ENCODE measurements at regions not wholly inside any gene's neighbourhood (a gene's known extent, or its start where the extent isn't known, plus 50 kb on each side); places are given as distances from the start of the nearest gene placed in this dataset.

DNA sequence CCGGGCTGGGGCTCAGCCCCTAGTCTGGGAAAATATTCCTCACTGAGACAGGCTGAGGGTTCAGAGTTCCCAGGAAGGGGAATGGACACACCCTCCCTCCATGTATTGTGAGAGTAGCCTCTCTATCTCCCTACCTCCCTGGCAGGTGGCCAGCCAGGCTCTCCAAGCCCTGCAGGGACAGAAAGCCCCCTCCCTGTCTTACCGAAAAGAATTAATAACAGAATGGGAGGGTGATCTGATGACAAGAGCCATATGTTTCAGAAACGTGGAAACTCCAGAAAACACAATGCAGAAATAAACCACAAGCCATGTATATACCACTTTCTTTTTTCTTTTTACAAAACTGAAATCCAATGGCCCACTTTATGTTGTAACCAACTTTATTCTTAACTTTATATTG, 140.0 kb downstream of the CHST1 start:
- POLR2A ChIA-PET = no interaction called here
- CTCF ChIA-PET = no interaction called here
- no peak for DNase-seq (ENCODE audit: extremely low spot score)

GRCh38 chr11:45523760-45524159, 141.7 kb downstream of the CHST1 start:
- no peak for DNase-seq (ENCODE audit: extremely low spot score)

More for the DNA sequence above, 140.0 kb downstream of the CHST1 start:
- TF ChIP-seq HDGF (IDR thresholded peaks at IDR 0.05; ENCODE audit: borderline replicate concordance) = no peak
- TF ChIP-seq FOXA1 (IDR thresholded peaks at IDR 0.05) = no peak
- TF ChIP-seq SP1 (IDR thresholded peaks at IDR 0.05) = no peak
- TF ChIP-seq ZNF384 (IDR thresholded peaks at IDR 0.05) = no peak
- TF ChIP-seq SUZ12 (IDR thresholded peaks at IDR 0.05) = no peak
- TF ChIP-seq ARNT (IDR thresholded peaks at IDR 0.05) = no peak
- TF ChIP-seq LEF1 (IDR thresholded peaks at IDR 0.05; ENCODE audit: borderline replicate concordance) = no peak
- TF ChIP-seq BHLHE40 (IDR thresholded peaks at IDR 0.05; ENCODE audit: borderline replicate concordance) = no peak
- TF ChIP-seq NFRKB (IDR thresholded peaks at IDR 0.05) = no peak
- TF ChIP-seq FOXM1 (IDR thresholded peaks at IDR 0.05; ENCODE audit: borderline replicate concordance) = no peak
- TF ChIP-seq CTBP1 (IDR thresholded peaks at IDR 0.05; ENCODE audit: borderline replicate concordance) = no peak
- TF ChIP-seq PKNOX1 (IDR thresholded peaks at IDR 0.05) = no peak
- no peak for TF ChIP-seq ELF4 (IDR thresholded peaks at IDR 0.05)
- TF ChIP-seq FOXK2 (IDR thresholded peaks at IDR 0.05) = no peak
- TF ChIP-seq L3MBTL2 (conservative IDR thresholded peaks at IDR 0.05) = no peak
- no peak for TF ChIP-seq TARDBP (IDR thresholded peaks at IDR 0.05)

DNA sequence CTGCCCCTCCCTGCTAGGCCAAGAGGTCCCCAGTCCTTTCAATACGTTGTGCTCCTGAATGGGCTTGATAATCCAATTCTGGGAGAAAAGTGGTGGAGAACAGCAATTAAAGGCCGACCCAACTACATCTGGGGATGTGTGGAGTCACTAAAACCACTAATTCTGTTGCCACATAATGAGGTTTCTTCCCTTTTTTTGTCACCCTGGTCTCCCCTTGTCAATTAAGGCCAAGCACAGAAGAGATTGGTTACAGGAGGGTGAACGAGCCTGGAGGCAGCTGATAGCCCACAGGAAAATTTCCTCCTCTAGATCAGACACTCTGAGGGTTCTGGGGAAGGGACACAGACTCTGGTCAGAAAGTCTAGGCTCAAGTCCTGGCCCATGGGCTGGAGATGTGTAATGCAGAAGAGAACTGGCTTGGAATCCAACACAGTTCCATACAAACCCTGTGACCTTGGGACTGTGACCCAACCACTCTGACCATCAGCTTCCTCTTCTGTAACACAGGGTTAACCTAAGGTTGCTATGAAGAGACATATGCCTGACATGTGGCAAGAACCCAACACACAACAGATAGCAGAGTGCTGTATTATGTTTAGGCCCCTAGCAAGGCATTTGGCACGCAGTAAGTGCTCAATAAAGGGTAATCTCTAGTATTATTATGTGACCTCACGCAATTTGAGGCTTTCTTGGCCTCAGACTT, 146.4 kb downstream of the CHST1 start:
- no peak for DNase-seq (ENCODE audit: extremely low spot score)
- POLR2A ChIA-PET = no interaction called here
- CTCF ChIA-PET = no interaction called here
- TF ChIP-seq NFRKB (IDR thresholded peaks at IDR 0.05) (no peak), HDGF (IDR thresholded peaks at IDR 0.05; ENCODE audit: borderline replicate concordance) (no peak), SP1 (IDR thresholded peaks at IDR 0.05) (no peak), TARDBP (IDR thresholded peaks at IDR 0.05) (no peak), LEF1 (IDR thresholded peaks at IDR 0.05; ENCODE audit: borderline replicate concordance) (no peak), ELF4 (IDR thresholded peaks at IDR 0.05) (no peak), L3MBTL2 (conservative IDR thresholded peaks at IDR 0.05) (no peak), ZNF384 (IDR thresholded peaks at IDR 0.05) (no peak), FOXM1 (IDR thresholded peaks at IDR 0.05; ENCODE audit: borderline replicate concordance) (no peak), PKNOX1 (IDR thresholded peaks at IDR 0.05) (no peak), FOXK2 (IDR thresholded peaks at IDR 0.05) (no peak)

More at GRCh38 chr11:45523760-45524159, 141.7 kb downstream of the CHST1 start:
- ChIA-PET POLR2A (no interaction called here), CTCF (no interaction called here)
- TF ChIP-seq NFRKB (IDR thresholded peaks at IDR 0.05) = no peak
- TF ChIP-seq ELF4 (IDR thresholded peaks at IDR 0.05) = no peak
- no peak for TF ChIP-seq FOXA1 (IDR thresholded peaks at IDR 0.05)
- TF ChIP-seq TARDBP (IDR thresholded peaks at IDR 0.05) = no peak
- no peak for TF ChIP-seq SUZ12 (IDR thresholded peaks at IDR 0.05)
- no peak for TF ChIP-seq BHLHE40 (IDR thresholded peaks at IDR 0.05; ENCODE audit: borderline replicate concordance)
- no peak for TF ChIP-seq LEF1 (IDR thresholded peaks at IDR 0.05; ENCODE audit: borderline replicate concordance)
- no peak for TF ChIP-seq FOXK2 (IDR thresholded peaks at IDR 0.05)
- no peak for TF ChIP-seq HDGF (IDR thresholded peaks at IDR 0.05; ENCODE audit: borderline replicate concordance)
- no peak for TF ChIP-seq ZNF384 (IDR thresholded peaks at IDR 0.05)

DNA sequence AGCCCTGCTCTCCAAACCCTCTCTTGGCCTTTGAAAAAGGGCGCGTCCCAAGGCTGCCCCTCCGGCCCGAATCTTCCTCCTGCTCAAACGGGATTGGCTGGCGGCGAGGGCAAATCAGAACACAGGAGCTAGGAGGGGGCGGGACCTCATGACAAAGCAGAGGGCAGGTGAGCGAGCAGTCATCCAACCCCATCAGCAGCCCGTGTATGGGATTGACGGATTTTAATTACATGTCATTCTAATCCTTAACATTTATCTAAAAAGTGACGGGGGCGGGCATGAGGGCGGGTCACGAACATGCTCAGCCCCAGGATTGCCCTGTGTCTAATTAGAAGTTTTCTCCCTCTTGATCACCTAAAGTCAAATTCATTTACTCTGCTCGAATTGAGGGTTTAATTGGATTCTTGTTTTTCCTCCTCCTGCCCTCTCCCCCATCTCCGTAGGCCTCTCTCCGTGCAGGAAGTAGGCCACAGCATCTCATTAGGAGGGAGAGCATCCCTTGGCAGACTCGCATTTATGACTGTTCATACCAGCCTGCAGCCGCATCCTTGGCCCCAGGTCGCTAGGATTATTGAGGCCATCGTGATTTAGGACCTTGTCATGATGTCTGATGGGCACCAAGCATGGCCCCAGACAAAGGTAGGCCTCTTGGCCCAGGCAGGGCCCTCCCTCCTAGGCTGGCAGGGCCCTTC, 147.1 kb downstream of the CHST1 start:
- ChIA-PET POLR2A (no interaction called here), CTCF (no interaction called here)
- TF ChIP-seq TARDBP (IDR thresholded peaks at IDR 0.05) = no peak
- TF ChIP-seq ZNF384 (IDR thresholded peaks at IDR 0.05) = no peak
- TF ChIP-seq HDGF (IDR thresholded peaks at IDR 0.05; ENCODE audit: borderline replicate concordance) = no peak
- TF ChIP-seq CTBP1 (IDR thresholded peaks at IDR 0.05; ENCODE audit: borderline replicate concordance) = no peak
- no peak for TF ChIP-seq BHLHE40 (IDR thresholded peaks at IDR 0.05; ENCODE audit: borderline replicate concordance)
- TF ChIP-seq ELF4 (IDR thresholded peaks at IDR 0.05) = no peak
- TF ChIP-seq FOXM1 (IDR thresholded peaks at IDR 0.05; ENCODE audit: borderline replicate concordance) = no peak
- no peak for TF ChIP-seq L3MBTL2 (conservative IDR thresholded peaks at IDR 0.05)
- no peak for TF ChIP-seq PKNOX1 (IDR thresholded peaks at IDR 0.05)
- TF ChIP-seq FOXK2 (IDR thresholded peaks at IDR 0.05) = no peak
- no peak for TF ChIP-seq ARNT (IDR thresholded peaks at IDR 0.05)
- no peak for TF ChIP-seq FOXA1 (IDR thresholded peaks at IDR 0.05)
- TF ChIP-seq SP1 (IDR thresholded peaks at IDR 0.05) = no peak
- TF ChIP-seq NFRKB (IDR thresholded peaks at IDR 0.05) = no peak
- no peak for TF ChIP-seq SUZ12 (IDR thresholded peaks at IDR 0.05)
- no peak for TF ChIP-seq LEF1 (IDR thresholded peaks at IDR 0.05; ENCODE audit: borderline replicate concordance)
- no peak for DNase-seq (ENCODE audit: extremely low spot score)

DNA sequence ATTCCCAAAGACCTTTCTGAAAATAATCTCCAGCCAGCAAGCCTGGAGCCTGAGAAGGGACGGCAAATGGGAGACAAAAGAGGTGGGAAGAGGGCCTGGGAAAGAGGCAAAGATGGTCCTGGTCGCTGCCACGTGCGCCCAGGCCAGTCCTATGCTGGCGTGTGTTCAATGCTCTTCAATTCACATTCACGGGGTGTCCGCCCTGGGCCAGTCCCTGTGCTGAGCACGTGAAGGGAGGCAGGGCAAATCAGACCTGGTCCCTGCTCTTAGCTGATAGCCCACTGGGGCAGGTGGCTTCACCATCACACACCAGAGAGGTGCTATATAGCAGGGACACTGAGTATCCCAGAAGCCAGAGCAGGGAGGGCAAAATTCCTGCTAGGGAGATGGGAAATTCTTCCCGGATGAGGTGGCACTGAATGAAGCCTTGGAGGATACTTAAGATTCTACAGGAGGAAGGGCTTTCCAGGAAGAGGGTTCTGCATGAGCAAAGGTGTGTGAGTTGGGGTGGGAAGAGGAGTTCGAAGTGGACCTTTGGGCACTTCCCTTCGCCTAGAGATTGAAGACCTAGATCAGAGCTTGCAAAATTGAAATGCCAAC, 148.2 kb downstream of the CHST1 start:
- CTCF ChIA-PET = no interaction called here
- POLR2A ChIA-PET = no interaction called here

More for the DNA sequence above, 148.2 kb downstream of the CHST1 start:
- no peak for TF ChIP-seq ELF4 (IDR thresholded peaks at IDR 0.05)
- TF ChIP-seq SUZ12 (IDR thresholded peaks at IDR 0.05) = no peak
- TF ChIP-seq L3MBTL2 (conservative IDR thresholded peaks at IDR 0.05) = no peak
- no peak for TF ChIP-seq NFRKB (IDR thresholded peaks at IDR 0.05)
- TF ChIP-seq PKNOX1 (IDR thresholded peaks at IDR 0.05) = no peak
- TF ChIP-seq HDGF (IDR thresholded peaks at IDR 0.05; ENCODE audit: borderline replicate concordance) = no peak
- no peak for TF ChIP-seq TARDBP (IDR thresholded peaks at IDR 0.05)
- no peak for TF ChIP-seq LEF1 (IDR thresholded peaks at IDR 0.05; ENCODE audit: borderline replicate concordance)
- no peak for TF ChIP-seq FOXA1 (IDR thresholded peaks at IDR 0.05)
- no peak for TF ChIP-seq SP1 (IDR thresholded peaks at IDR 0.05)
- no peak for DNase-seq (ENCODE audit: extremely low spot score)
